ENCODE measurements at regions not wholly inside any gene's neighbourhood (a gene's known extent, or its start where the extent isn't known, plus 50 kb on each side); places are given as distances from the start of the nearest gene placed in this dataset.
A peak's percentile ranks its signal among the peaks of the same experiment; 100 is the strongest.
"Not testable (repeated sequence)": the region's sequence is repeated elsewhere in the genome, so short reads cannot be mapped to it uniquely, and the experiment has no call there.

DNA sequence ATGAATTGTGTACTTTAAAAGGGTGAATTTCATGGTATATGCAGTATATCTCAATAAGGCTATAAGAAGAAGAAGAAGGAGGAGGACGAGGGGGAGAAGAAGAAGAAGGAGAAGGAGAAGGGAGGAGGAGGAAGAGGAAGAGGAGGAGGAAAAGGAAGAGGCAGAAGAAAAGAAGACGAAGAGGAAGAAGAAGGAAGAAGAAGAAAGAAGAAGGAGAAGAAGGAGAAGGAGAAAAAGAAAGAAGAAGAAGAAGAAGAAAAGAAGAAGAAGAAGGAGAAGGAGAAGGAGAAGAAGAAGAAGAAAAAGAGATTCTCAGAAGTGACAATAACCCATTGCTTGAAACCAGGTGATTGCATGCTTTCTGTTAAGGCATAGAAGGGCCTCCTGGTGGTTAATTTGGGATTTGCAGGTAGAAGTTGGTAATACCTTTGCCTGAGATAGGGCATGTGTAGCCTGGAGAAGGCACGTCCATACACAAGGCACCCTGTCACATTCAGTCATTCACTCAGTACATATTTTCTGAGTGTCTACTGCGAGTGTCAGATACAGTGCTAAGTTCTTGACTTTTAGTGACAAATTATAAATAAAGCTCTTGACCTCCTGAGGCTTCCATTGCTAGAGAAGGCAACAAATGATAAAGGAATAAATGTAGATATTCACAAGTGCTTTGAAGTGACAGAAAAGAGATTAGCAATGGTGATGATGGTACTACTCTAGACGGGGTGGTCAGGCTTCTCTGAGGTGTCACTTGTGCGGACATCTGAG is 231.3 kb downstream of the NPR3 start:
- no peak overlapping the region for H3K4me3 Mint-ChIP-seq
- no peaks in the 10 kb centered on the region for H3K9me3 Mint-ChIP-seq
- no peaks in the 10 kb centered on the region for H3K4me1 Mint-ChIP-seq
- no peaks in the 10 kb centered on the region for H3K27me3 Mint-ChIP-seq (ENCODE audit: low read depth)
- no peak overlapping the region for H3K27ac Mint-ChIP-seq
- no peaks in the 10 kb centered on the region for H3K36me3 Mint-ChIP-seq (ENCODE audit: low read depth)
- TF ChIP-seq, protein P1, sequence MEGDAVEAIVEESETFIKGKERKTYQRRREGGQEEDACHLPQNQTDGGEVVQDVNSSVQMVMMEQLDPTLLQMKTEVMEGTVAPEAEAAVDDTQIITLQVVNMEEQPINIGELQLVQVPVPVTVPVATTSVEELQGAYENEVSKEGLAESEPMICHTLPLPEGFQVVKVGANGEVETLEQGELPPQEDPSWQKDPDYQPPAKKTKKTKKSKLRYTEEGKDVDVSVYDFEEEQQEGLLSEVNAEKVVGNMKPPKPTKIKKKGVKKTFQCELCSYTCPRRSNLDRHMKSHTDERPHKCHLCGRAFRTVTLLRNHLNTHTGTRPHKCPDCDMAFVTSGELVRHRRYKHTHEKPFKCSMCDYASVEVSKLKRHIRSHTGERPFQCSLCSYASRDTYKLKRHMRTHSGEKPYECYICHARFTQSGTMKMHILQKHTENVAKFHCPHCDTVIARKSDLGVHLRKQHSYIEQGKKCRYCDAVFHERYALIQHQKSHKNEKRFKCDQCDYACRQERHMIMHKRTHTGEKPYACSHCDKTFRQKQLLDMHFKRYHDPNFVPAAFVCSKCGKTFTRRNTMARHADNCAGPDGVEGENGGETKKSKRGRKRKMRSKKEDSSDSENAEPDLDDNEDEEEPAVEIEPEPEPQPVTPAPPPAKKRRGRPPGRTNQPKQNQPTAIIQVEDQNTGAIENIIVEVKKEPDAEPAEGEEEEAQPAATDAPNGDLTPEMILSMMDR (IDR thresholded peaks at IDR 0.05; ENCODE audit: unreplicated experiment in 3 of 3) = peak in 1 of 3 experiments; percentile 26

DNA sequence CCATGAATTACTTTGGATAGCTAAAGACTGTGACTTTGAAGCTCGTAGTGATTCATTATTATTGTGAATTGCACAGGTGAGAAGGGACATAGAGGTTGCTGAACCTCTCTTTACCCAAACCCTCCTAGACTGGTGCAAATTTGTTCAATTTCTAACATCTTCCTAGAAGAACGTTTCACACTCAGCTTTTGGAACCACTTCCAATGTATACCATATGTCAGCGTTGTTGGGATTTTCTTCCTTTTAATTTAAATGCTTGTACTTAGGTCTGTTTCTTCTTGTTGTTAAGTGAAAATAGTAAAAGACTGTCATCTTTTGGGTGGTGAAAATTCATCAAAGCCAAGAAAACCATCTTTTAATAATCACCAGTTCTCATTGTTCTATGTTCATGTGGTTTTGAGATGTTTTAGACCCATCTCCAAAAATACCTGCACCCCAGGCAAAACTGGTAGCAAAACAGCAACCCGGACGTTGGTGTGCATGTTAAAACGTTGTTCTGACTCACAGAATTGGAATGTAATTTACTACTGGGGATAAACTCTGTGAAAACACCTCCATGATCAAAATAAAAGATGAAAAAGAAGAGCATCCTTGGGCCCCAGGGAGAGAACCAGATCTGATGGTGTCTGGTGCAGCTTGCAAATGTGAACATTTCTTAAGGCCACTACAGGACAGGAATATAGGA is 238.3 kb downstream of the NPR3 start:
- no peaks in the 10 kb centered on the region for H3K9me3 Mint-ChIP-seq
- no peaks in the 10 kb centered on the region for H3K4me1 Mint-ChIP-seq
- no peak overlapping the region for H3K4me3 Mint-ChIP-seq
- H3K27ac Mint-ChIP-seq = no peak overlapping the region
- no peaks in the 10 kb centered on the region for H3K27me3 Mint-ChIP-seq (ENCODE audit: low read depth)
- TF ChIP-seq, protein P1 (IDR thresholded peaks at IDR 0.05; ENCODE audit: unreplicated experiment in 3 of 3) = no peak
- no peaks in the 10 kb centered on the region for H3K36me3 Mint-ChIP-seq (ENCODE audit: low read depth)

DNA sequence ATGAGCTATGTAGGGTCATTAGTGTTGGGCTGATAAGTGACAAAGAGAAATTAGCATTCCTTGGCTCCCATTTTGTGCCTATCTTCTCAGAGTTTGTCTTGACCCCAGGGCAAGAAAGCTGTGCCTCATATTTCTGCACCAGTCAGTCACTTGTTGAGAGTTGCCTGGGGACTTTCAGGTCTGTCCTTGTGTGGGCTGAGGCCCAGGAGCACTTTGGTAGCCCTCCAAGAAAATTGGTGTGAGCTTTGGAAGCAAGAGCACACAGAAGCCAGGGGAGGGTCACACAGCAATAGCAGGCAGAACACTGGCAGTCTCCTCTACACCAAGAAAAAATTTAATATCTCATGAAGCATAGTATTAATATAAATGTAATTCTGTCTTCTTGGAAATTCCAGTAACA is 239.9 kb downstream of the NPR3 start:
- Mint-ChIP-seq H3K36me3 (ENCODE audit: low read depth) (no peaks in the 10 kb centered on the region), H3K4me1 (no peaks in the 10 kb centered on the region), H3K4me3 (no peak overlapping the region), H3K27me3 (ENCODE audit: low read depth) (no peaks in the 10 kb centered on the region), H3K9me3 (no peaks in the 10 kb centered on the region), H3K27ac (no peak overlapping the region)
- TF ChIP-seq, protein P1 (IDR thresholded peaks at IDR 0.05; ENCODE audit: unreplicated experiment in 3 of 3) = no peak

DNA sequence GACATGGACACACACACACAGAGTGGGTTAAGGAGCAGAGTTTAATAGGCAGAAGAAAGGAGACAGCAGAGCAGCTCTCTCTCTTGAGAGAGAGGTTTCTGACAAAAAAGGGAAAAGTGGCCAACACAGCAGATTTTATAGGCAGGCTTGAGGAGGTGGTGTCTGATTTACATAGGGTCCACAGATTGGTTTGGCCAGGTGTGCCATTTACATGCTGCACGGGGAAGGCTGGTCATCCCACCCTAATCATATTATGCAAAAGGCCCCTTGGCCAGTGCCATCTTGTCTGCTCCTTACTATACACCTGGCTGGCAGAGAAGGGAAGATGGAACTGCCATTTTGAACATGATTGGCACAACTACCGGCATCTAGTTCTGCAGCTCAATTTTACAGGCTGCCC is 240.8 kb downstream of the NPR3 start:
- H3K4me3 Mint-ChIP-seq = no peak overlapping the region
- TF ChIP-seq, protein P1 (IDR thresholded peaks at IDR 0.05; ENCODE audit: unreplicated experiment in 3 of 3) = no peak
- no peaks in the 10 kb centered on the region for H3K27me3 Mint-ChIP-seq (ENCODE audit: low read depth)
- no peaks in the 10 kb centered on the region for H3K9me3 Mint-ChIP-seq
- H3K4me1 Mint-ChIP-seq = no peaks in the 10 kb centered on the region
- no peak overlapping the region for H3K27ac Mint-ChIP-seq
- no peaks in the 10 kb centered on the region for H3K36me3 Mint-ChIP-seq (ENCODE audit: low read depth)

DNA sequence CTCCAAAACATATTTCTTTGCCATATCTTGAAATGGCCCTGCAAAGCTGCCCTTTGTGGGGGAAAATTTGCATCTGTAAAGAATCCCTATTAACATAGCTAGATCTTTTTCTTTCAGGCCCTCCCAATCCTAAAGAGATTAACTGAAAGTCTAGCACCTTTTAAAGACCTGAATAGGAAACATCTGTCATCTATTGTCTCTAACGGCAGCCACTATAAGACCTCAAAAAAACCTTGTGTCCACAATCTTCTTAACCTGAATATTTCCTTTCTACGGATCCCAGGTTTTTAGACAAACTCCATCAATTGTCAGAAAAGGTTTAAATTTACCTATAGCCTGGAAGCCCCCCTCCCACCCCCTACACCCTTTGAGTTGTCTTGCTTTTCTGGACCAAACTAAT is 241.3 kb downstream of the NPR3 start:
- not testable (repeated sequence) for H3K4me3 Mint-ChIP-seq; H3K36me3 Mint-ChIP-seq (ENCODE audit: low read depth); H3K27ac Mint-ChIP-seq; H3K9me3 Mint-ChIP-seq; H3K4me1 Mint-ChIP-seq; H3K27me3 Mint-ChIP-seq (ENCODE audit: low read depth)

DNA sequence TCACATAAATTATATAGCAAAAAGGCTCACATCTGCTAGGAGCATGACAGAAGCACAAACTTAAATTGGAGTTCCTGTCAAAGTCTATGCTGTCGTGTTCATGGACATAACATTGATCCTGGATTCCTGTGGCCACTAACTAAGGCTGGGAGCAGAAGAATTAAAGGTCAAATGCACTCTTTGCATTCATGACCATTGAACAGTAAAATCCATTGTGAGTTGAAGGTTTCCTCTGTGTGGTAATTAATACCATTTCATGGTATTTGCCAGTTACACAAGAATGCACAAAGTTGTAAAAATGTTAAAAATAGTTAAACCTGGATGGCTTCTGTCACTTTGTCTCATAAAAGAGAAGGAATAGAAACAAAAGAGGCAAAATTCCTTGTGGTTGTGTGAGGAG is 242.6 kb downstream of the NPR3 start:
- H3K27me3 Mint-ChIP-seq (ENCODE audit: low read depth) = no peaks in the 10 kb centered on the region
- H3K4me3 Mint-ChIP-seq = no peak overlapping the region
- no peak overlapping the region for H3K27ac Mint-ChIP-seq
- TF ChIP-seq, protein P1 (IDR thresholded peaks at IDR 0.05; ENCODE audit: unreplicated experiment in 3 of 3) = no peak
- H3K36me3 Mint-ChIP-seq (ENCODE audit: low read depth) = no peaks in the 10 kb centered on the region
- H3K9me3 Mint-ChIP-seq = peaks cover 10% of the 10 kb centered on the region
- H3K4me1 Mint-ChIP-seq = no peaks in the 10 kb centered on the region

All from nephron (organoid).